Forelimb muscle (tissue), 1 donor: ENCODE measurements at regions not wholly inside any gene's neighbourhood (a gene's known extent, or its start where the extent isn't known, plus 50 kb on each side); places are given as distances from the start of the nearest gene placed in this dataset.
A peak's percentile ranks its signal among the peaks of the same experiment; 100 is the strongest.
"Not testable (repeated sequence)": the region's sequence is repeated elsewhere in the genome, so short reads cannot be mapped to it uniquely, and the experiment has no call there.

Experiments used
- DNase-seq: peaks from one replicate; pipeline ENCODE4 v3.0.0-alpha.2; 2013; ENCODE audit warnings: low read depth

DNA sequence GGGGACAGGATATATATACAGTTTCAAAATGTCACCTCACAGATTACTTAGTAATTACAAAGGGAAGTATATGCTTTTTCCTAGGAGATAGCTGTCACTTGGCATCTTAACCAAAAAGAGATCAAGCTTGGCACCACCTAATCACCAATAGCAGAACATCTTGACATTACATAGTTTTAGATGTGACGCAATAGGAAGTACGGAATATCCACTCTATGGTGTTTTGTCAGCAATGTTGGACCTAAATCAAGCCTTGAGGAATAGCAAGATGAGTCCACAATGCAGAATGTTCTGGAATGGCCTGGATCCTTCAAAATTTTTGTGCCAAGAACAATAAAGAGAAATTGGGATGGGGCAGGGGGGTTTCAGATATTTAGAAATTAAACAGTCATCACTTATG is 1488.2 kb downstream of the FSTL5 start:
- DNase-seq: no peak

DNA sequence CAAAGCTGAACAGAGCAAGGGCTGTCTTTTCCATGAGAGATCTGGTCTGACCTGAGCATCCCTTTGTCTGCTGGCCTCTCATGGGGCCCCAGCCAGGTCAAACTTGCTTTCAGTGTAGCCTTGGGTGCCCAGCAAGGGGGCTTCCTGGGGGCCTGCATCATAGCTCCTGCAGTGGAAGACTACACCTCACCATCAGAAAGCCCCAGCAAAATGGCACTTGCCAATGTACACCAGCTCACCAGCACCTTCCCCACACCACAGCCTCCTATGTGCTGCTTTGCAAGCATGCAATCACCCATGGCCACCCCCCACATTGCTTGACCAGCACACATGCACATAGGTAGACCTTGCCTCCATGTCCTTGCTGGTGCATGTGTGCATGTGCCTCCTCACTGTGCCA is 1478.1 kb downstream of the FSTL5 start:
- no peak for DNase-seq

DNA sequence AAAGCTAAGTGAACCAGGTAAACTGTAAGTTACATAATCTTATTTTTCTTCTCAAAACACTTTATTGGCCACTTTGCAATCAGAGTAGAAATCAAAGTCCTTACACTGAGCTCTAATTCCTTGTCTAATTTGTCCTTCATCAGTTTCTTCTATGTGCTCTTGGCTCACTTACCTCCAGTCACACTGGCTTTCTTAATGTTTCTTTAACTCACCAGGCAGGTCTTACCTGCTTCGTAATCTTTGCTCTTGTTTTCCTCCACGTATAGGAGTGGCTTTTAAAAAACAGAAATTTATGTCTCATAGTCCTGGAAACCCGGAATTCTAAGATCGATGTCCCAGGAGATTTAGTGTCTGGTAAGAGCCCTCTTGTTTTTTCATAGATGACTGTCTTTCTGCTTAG is 1462.1 kb downstream of the FSTL5 start:
- DNase-seq: no peak

DNA sequence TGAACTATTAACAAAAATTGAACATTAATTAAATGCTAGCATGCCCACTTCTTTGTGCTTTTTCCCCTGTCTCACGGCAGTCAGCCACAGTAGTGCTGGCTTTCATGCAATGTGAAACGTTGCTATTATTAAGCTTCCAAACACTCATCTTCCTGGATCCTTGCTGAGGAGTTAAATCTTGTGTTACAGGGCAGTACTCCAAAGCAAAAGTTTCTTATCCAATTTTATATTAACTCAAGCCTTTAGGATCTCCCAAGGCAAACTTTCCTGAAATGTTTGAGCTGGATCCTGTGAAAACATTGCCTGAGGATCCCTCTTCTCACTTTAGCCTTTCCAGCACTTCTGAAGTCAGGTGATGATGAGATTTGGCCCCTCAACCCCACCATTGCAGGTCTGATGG is 1454.8 kb downstream of the FSTL5 start:
- DNase-seq: peak; percentile 72

DNA sequence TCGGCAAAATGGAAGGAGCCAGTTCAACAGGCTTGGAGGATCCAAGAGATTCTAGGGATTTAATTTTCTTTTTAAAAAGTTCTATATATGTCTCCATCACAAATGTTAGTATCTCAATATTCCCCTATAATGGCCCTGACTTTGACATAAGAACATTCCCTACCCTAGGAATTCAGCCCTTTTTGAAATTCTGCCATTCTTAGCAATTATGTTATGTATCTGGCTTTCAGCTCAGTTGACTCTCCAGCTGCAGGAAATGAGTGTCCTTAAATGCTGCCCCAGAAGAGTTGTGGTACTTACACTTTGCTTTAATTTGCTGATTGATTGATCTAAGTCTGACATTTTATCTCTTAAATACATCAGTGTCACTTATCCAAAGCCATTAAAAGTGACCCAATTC is 1454.3 kb downstream of the FSTL5 start:
- peak; percentile 14 for DNase-seq

DNA sequence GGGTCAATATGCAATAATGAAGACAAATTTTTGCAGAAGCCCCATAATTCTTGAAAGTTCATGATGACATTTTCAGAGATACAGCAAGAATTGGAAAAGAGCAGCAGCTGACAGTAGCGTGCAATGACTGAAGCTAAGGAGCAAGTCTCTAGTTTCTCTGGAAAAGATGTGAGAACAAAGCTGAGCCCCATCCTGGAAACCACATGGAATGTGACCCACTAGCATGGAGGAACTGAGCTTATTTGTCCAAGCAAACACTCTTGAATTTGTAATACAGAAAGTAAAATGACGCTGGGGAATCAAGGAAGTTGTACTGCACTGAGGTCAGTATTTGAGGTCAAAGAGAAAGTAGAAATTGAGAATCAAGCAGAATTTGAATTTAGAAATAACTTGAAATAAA is 1447.2 kb downstream of the FSTL5 start:
- no peak for DNase-seq

DNA sequence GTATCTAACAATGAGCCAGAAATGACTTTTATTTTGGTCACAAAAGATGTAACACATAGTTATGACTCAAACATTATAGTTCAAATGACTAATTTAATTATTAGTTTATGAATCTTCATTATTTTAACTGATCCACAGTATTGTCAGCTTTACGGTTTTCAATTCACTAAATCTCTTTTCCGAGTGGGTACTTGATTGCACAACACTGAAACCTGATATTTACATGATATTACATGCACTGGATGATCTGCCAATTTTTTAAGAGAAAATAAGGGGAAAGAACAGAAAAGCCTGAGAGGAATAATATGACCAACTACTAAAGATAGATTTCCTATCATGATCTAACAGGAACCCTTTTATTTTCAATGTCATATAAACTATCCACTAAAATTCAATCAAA is 1446.0 kb downstream of the FSTL5 start:
- no peak for DNase-seq

DNA sequence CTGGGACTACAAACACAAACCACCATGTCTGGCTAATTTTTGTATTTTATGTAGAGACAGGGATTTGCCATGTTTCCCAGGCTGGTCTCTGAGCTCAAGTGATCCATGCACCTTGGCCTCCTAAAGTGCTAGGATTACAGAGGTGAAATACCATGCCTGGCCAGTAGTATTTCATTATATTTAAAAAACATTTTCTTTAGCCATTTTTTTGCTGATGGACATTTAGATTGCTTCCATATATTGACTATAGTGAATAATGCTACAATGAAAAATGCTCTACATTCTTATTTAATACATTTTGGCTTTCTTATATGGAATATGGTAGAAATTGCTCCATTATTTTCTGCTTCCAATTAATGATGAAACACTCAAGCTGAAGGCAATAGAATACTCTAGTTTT is 1439.7 kb downstream of the FSTL5 start:
- no peak for DNase-seq

DNA sequence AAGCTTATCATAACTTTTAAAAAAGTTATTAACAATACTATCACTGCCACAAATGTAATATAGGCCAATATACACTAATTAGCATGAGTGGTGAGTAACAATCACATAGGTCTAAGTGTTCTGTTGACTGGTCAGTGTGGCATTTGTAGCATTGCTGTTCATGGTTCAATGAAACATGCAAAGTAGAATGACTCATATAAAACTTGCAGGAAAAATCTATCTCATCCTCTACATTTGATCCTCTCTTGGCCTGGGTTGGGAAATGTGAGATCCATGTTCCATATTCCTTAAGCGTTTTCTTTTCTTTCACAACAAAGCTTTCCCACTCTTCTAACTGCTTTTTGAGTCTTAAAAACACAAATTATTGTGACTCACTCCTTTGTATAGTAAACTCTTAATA is 1418.7 kb downstream of the FSTL5 start:
- no peak for DNase-seq

DNA sequence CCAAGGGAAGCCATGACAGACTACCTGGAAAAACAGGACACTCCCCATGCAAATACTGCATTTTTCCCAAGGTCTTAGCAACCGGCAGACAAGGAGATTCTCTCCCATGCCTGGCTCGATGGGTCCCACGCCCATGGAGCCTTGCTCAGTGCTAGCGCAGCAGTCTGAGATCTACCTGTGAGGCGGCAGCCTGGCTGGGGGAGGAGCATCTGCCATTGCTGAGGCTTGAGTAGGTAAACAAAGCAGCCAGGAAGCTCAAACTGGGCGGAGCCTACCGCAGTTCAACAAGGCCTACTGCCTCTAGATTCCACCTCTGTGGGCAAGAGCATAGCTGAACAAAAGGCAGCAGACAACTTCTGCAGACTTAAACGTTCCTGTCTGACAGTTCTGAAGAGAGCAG is 1417.2 kb downstream of the FSTL5 start:
- DNase-seq: not testable (repeated sequence)

DNA sequence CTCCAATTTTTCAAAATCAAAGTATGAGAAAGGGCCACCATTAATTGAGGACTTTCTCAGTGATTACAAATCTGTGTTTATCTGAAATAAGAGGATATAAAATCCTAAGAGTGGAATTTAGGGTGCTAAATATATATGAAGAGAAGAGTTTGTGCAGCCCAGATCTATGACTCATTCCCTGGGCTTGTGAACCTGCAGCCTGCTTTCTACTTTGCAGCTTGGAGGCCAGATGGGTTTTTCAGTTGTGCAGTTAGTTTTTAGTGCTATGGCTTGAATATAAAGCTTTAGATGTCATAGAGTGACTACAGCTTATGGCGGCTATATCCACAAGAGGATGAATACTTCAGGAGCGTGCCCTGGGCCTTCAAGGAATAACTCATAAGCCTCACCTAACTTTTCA is 1391.1 kb downstream of the FSTL5 start:
- no peak for DNase-seq

DNA sequence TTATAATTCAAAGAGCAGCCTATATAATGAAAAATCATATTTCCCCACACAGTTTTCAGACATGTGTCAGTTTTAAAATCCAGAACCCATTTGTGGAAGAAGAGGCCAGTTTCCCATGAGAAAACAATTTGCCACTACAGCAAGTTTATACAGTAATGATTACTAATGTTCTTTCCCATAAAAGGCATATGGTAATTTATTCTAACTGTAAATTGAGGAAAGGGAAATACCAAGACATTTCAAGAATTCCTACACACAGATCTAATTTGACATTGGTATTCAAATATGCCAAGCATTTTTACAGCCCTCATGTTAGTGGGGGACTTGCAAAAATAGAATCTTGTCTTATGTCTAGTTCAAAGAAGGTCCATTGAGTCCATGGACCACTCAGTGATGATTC is 1368.6 kb downstream of the FSTL5 start:
- no peak for DNase-seq

DNA sequence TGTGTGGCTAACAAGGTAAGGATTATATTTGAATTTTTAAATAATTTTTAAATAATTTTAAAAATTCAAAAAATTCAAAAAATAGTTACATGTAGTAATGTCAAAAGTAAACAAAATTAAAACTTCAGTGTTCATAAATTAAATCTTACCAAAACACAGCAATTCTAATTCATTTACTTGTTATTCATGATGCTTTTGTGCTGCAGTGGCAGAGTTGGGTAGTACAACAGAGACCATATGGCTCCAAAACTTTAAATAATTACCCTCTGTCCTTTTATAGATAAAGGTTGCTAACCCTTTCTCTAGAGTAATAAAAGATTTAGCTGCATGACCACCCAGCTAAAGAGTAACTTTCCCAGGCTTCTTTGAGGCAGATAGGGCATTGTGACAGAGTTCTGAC is 1355.6 kb downstream of the FSTL5 start:
- DNase-seq: no peak

DNA sequence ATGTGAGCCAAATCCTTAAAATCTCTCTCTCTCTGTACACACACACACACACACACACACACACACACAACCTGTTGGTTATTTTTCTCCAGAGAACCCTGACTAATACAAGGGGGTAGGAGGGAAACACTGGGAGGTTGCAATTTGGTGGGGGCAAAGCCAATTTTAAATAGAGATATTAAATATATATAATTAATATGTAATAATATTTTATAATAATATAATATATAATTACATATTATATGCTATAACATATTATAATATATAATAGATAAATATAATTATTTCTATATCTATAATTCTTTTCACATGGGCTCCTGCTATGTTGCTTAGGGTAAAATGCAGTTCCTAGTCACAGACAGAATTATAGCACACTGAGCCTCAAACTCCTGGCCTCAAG is 1354.2 kb downstream of the FSTL5 start:
- no peak for DNase-seq

DNA sequence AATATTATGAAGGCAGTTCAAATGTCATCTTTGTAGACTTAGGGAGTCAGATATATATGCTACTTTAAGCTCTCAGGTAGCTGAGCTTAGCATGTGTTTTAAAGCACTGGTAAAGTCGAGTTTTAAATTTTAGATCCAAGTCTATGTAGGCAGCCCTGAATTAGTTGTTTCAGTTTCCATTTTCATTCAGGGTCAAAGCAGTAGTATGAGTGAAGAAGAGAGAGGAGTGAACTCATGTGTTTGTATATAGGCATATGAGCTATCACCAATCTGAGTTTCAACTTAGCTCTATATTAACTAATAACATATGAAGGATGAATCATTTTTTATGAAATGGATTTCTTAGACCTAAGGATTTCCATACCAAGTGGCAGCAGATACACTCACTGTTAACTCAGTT is 1353.4 kb downstream of the FSTL5 start:
- DNase-seq: no peak

DNA sequence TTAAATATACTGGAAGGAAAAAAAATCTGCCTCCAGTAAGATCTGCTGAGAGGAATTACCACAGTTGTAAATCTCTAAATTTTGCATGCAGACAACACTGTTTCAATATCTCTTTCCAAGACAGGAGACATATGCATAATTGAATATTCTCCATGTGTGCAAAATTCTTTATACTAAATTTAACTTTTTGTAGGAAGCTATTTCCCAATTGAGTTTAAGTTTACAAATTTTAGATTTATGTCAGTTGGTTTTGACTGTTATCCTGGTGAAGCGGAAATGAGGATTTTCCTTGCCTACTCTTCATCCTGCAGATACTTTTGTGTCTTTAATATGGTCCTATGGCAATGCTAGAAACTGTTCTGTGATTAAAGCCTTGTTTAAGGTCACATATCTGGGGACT is 1352.9 kb downstream of the FSTL5 start:
- no peak for DNase-seq

DNA sequence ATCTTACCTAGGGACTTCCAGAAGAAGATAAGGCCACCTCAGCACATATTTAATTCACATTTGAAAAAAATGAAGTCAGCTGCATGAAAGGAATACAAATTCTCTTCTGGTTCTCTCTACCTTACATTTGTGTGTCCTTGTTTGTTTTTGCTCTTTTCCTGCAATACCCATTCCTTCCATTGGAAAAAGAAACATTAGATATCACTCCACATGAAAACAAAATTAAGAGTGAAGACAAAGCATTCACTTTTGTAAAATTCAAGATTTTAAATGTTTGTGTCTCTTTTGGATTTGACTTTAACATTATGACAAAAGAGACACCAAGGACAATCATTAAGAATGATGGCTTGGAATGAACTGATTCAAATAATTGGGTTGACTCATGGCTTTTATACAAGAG is 1351.8 kb downstream of the FSTL5 start:
- no peak for DNase-seq

DNA sequence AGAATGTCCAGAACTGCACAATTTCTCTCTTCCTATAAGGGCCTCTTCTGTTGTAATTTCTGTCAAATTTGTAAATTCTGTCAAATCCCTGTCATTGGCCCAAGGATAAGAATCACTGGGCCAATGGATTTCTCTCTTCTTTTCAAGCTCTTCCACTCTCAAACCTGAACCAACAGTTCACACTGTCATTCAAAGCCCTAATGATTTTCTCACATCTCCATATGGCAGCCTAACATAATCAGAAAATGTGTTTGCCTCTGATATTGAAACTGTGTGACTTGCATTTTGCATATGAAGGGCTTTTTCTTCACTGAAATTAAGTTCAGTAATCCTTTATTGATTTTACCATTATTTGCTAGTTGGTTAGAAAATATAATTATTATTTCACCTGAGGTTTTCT is 1349.1 kb downstream of the FSTL5 start:
- DNase-seq: no peak

DNA sequence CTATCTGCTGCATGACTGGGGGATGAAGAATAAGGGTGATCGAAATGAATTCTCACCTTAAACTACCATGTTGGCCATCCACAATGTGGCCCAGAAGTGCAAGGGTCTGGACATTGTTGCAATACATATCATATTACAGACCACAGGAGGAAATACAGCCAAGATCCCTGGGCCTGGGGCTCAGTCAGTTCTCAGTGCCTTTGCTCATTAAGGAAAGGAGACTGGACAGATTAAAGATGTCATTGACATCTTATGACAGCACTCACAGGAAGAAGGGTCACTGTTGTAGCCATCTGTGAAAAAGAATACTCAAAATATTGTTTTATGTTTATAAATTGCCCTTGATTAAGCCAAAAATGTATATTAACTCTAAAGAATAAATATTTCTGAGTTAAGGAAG is 1345.2 kb downstream of the FSTL5 start:
- no peak for DNase-seq

DNA sequence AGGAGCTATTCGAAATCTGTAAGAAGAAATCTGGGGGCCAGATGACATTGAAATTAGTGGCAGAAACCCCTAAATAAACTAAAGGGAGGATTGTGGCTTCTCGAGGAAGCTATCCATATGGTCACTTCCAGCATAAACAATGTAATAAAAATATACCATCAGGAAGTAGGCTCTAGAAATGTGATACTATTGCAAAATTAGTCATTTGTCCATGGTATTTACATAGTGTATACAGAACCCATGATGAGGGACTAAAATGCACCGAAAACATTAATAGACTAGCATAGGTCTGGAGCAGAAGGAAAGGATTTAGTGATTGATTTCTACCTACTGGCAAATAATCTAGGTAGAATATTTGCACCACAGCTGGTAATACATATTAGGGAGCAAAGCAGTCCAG is 1344.0 kb downstream of the FSTL5 start:
- no peak for DNase-seq

DNA sequence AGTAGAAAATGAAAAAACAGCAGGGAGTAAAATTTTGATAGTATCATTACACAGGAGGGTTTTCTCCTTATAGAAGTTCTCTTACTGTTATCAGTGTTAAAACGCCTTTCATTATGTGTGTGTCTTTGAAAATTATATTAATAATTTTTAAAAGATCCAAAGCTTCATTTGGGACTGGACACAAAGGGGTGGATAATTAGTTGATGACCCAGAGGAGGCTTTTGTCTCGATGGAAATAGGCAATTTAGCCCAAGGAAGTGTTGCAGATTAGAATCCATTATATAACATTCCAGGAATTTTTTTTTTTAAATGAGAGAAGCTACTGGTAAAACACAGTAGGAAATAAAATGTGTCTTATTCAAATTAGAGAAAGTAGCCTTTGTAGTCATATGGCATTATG is 1339.3 kb downstream of the FSTL5 start:
- no peak for DNase-seq

DNA sequence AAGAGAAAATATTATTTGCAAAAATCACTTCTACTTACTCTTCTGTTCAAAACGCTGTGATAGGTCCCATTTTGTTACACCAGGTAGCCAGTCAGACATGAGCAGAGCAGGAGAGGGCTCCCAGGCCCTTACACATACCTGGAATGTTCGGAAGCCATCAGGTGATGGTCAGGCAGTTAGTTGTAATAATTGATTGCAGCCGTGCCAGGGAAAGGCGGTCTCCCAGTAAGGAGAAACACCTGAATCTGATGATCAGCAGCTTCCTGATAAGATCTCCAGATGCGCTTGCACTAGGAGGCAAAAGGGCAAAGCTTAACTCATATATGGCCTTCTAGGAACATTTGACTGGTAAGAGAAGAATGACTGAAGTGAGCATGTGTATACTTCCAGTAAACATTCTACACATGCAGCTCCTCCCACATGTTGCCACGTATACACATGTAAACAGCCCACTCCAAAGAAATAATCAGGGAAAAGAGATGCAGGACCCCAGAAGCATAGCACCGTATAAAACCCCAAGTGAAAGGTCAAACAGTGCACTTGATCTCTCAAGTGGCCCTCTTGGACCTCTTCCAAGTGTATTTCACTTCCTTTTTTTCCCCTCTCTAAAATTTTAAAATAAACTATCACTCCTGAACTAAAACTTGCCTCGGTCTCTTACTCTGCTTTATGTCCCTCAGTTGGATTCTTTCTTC is 1338.0 kb downstream of the FSTL5 start:
- no peak for DNase-seq

DNA sequence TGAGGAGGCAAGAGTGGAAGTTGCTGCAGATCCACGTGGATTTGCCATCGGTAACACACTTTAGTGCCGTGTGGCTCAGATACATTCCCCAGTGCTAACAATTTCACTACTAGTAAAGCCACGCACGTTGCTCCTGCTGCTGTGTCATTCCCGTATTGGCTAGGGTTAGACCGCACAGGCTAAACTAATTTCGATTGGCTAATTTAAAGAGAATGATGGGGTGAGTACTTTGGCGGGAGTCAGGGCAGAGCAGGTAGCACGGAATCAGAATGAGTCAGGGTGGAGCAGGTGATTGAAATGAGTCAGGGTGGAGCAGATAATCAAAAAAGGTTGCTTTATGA is 1337.5 kb downstream of the FSTL5 start:
- DNase-seq: no peak

DNA sequence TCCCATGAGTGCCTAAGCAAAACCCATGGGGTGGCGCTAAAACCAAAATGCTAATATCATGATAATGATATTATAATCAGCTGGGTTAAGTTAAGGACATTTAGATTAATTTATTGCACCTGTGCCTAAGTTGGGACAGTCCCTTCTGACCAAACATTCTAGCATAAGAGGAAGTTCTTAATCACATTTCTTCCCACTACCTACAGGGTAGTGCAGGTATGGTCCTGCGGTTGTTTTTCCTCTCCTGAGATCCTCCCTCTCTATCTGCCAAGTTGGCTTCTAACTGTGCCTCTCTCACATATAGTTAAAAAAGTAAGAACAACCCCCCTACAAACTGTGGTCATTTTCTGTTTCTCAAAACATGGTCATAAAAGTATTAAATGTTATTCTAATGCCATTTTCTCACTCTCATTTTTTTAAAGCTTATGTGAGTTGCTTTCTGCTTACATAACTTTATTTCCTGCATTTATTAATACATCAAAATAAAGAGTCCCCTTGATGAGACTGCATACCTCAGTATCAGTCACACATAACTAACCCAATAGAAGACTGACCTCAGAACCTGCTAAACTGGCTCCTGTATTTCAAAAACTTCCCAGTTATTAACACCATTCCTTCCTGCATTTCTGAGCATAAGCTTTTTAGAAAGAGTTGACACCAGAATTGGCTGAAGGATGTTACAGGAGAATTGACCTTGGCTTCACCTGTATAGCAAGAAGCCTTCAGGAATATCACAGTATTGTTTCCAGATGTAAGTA is 1332.5 kb downstream of the FSTL5 start:
- DNase-seq: no peak
